IPS DF 19.7 (cell line): ENCODE measurements at regions not wholly inside any gene's neighbourhood (a gene's known extent, or its start where the extent isn't known, plus 50 kb on each side); places are given as distances from the start of the nearest gene placed in this dataset.

Source experiments
- DNase-seq: peaks from one replicate; pipeline ENCODE4 v3.0.0-alpha.2; 2013; ENCODE audit warnings: low read depth, low spot score

- DNase-seq, result no peak
Measured at GRCh38 chr7:81648716-81649115, 121.1 kb downstream of the HGF start.

DNA sequence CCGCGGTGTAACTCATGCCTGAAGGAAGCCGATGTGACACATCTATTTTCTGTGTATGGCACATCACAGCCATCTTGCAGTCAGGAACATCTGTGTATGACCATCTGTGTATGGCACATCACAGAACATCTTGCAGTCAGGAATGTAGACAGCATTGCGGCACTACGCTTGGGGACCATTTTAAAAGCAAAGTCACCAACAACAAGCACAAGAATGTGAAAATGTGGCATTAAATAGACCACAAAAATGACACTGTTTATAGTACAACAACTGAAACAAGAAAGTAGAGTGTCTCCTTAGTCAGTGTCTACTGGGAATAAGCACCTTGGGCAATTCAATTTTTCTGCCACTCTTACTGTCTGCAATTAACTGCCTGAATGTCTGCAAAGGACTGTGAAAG lies 124.4 kb downstream of the HGF start:
- DNase-seq, result no peak

DNA sequence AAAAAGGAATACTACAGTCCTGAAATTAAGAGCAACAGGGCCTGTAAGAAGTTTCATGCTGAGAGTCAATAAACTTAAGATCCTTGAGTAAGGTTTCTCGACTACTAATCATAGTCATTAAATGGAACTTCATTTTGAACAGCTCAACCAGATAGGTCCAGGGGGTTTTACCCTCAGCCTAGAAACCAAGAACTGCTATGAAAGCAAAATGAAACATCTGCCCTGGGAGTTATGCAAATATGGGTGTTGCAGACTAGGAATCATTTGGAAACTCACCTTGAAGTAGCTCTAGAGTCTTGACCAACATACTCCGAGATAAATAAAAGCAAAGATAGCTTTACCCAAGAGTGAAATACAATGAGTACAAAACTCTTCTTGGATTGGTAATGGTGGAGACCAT lies 128.0 kb downstream of the HGF start:
- no peak for DNase-seq

DNA sequence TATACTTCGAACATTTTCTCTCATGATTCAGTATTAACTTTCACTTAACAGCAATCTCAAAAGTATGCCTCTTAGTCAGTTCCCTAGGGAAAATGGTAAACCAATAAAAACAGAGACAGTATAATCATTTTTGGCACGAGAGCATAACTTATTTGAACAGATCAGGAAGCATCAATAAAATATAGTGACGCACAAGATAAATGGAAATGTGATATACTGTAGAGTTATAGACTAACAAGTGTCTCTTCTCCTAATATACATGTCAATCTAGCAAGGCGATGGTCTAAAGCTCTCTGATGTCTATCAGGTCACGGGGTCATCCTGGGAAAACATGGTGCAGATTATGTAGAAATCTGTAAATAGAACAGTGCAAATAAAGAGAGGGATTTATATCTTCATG lies 131.6 kb downstream of the HGF start:
- no peak for DNase-seq

- DNase-seq, result no peak
Measured at GRCh38 chr7:81637534-81637933, 132.3 kb downstream of the HGF start.

DNA sequence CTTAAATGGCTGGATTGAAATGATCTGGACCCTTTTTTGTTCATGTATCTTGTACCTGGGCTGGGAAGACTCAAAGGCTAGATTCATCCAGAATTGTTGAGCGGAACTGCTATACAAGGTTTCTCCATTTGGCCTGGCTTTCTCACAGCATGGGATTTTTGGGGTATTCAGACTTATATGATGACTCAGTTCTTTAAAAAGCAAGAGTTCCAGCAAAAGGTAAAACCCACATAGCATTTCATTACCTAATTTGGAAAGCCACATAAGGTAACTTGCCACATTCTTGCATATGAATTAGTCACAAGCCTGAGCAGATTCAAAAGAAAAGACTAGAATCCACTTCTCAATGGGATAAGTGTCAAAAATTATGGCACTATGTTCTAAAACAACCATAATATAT lies 137.4 kb downstream of the HGF start:
- peak; percentile 40 for DNase-seq

- no peak for DNase-seq
Measured at GRCh38 chr7:81630600-81630999, 139.2 kb downstream of the HGF start.

DNA sequence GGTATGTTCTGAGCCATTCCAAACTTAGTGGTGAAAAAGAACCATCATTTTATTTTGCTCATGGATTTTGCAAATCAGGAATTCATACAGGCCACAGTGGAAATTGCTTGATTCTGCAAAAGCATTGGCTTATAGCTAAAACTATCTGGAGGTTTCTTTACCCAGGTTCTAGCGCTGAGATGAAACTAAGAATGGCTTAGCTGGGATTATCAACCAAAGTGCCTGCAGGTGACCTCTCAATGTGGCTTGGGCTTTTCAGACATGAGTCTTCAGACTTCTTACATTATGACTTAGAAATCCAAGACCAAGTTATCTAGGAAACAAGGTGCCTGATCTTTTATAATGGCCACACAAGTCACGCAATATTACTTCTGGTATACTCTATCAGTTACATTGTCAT lies 140.1 kb downstream of the HGF start:
- no peak for DNase-seq

- DNase-seq, result no peak
Measured at GRCh38 chr7:81628951-81629350, 140.9 kb downstream of the HGF start.

- DNase-seq, result no peak
Measured at GRCh38 chr7:81627536-81628287, 142.1 kb downstream of the HGF start.

DNA sequence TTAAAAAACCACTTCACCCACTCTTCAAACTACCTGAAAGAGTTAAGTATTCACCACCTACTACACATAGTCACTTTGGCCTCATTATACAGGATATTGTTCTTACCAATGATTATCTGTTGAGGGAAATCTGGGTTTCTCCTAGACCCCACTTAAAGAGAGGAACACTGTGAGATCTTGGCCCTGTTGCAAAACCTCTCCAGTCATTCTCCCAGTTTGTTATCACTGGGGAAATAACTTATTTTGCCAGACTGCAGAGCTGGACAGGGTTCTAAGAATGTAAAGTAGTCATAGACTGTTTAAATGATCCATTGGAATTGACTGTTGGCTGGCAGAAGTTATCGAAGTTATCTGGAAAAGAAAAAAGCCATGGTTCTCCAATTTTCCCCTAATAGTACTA lies 143.8 kb downstream of the HGF start:
- DNase-seq, result no peak

DNA sequence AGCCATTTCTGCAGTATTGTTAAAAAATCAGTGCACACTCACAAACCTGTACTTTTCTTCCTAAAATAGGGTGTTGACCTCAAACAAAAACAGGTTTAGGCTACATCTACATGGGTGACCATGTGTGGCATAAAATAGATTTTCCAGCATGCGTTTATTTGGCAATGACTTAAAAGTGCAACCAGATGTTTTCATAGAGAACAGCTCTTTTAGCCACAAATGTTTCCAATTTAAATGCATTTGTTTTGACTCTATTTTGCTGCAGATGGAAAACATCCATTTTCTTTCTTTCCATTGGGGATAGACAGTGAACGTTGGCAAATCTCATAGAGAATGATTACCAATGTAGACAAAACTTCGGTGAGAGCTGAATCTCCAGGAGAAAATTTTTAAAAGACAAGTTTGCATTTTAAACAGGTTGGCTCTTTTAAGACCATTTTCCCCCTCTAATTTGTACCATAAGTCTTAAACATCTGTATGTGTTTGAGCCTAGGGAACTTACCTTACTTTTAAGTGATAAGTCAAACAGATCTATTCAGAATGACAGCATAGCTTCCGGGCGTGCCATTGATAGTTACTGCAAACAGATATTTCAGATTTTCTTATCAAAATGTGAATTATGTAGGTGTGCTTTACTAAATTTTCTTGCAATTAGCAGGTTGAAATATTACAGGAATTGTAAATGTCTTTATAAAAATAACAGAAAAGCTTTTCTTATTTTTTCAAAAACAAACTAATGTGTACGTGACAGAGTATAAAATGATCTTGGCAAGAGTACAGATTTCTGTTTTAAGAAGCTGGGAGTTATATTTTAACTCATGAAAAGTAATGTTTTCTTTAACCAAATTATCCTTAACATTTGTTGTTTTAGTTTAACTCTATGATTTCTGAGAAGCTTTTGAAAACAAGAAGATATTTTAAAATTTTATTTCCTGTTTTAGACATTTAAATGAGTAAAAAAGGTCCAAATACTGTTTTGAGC lies 144.9 kb downstream of the HGF start:
- DNase-seq, result no peak

GRCh38 chr7:81624021-81624592 lies 145.7 kb downstream of the HGF start:
- DNase-seq, result no peak

DNA sequence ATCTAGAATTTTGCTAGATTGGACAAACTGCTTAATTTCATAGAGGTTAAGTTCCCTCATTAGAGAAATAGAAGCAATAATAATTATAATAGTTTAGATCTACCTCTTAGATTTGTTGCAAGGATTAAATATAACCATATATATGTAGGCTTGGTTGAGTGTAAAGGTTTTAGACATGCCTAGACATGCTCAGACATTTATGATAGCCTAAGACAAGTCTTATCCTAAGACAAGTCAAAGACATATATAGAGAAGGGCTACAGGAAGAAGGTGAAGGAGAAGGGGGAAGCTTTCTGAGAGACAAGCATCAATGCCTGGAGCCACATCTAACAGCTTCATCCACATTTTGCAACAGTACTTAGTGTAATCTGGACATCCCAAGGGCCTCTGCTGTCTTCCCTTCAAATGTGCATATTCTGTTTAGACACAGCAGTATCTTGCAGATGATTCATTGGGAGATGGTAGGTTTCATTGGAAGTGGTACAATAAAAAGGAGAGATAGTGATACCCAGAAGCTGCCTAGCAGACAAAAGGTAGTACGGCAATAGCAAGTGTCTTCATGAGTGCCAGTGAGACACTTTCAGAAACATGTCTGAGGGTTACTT lies 146.5 kb downstream of the HGF start:
- no peak for DNase-seq

DNA sequence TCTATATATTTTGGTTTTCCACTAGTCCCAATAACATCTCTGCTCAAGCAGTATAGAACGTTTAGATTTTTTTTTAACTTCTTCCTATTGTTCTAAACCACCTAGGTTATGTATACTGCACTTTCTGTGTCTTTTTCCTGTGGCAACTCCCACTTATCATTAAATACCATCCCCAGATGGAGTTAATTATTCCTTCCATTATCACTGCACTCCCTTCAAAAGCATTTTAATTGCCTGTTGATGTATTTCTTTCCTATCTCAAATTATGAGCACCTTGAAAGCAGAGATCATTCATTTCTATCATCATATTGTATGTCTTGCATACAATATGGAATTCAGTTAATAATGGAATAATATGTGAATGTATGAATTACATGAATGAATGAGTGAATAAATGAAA lies 148.0 kb downstream of the HGF start:
- no peak for DNase-seq

GRCh38 chr7:81618396-81619014 lies 151.3 kb downstream of the HGF start:
- no peak for DNase-seq

- no peak for DNase-seq
Measured at GRCh38 chr7:81616951-81617350, 152.9 kb downstream of the HGF start.

DNA sequence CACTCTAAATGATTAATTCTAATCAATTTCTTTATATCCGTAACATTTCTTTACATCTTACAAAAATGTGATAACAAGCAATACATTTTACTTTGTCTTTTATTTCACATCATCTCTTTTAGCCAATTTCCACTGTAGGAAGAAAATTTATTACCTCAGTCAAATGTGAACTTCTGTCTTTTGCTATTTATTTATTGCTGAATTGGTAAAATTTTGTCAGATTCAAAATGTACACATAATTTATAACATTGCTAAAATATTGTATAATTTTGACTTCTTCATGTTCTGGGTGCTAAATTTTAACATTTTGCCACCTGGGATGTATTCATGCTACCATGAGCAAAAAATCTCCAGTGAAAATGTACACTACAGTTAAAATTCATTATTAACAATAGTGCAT lies 158.0 kb downstream of the HGF start:
- no peak for DNase-seq

DNA sequence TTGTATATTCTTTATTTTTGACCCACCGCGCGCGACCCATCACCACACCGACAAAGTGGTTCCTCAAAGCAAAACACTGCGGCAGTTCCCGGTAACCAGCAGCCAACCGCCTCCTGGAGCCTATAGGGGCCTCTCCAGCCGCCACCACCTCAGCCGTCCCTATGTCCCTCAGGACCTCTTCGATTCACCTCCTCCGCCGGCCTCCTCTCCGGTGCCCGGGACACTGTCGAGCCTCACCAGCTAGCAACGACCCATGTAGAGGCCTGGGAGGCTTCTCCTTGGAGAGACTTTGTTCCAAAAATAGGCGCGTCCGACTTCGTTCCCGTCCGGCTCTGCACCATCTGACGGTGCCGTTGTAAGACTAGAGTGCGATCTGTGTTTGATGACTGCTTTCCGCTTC lies 158.8 kb downstream of the HGF start:
- no peak for DNase-seq

DNA sequence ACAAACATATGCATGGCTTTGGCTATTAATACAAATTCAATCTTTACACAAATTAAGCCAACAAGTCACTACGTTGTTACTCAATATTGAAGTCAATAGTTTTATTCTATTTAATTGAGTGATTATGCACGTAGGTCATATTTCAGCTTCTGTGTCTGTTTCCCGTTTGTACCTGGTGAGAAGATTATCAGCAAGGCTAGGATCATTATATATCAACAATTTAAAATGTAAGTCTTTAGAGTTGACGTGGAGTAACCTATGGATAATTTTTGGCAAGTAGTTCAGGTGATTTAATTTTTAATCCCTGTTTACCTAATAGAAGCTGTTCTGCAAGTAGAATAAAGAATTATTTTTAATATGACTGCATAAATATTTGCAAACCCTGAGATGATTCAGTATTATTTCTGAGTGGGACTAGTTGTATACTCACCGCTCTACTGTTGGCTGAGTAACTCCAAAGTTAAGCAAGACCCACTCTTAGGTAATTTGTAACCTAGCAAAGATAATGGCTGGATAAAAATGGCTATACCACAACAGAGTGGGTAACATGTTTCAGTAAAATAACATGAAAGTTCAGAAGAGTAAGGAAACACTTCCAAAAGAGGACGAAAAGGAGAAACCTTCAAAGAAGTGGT lies 161.0 kb downstream of the HGF start:
- DNase-seq, result no peak

DNA sequence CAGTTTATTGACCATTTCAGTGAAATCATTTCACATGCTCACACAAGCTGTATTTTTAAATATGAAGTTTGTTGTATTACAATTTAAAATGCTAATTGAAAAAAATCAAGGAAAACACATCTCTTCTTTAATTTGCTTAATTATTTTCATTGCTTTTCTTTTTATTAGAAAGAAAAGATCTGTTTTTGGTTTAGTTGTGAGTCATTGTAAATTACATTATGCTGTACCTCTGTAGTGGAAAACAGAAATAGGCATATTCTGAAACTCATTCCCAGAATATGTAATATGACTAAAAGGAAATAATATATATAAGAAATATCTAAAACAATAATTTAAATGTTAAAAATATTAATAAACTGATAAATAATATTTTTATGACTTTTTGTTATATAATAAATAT lies 161.9 kb downstream of the HGF start:
- DNase-seq, result no peak
